ENCODE measurements at regions not wholly inside any gene's neighbourhood (a gene's known extent, or its start where the extent isn't known, plus 50 kb on each side); places are given as distances from the start of the nearest gene placed in this dataset.
A peak's percentile ranks its signal among the peaks of the same experiment; 100 is the strongest.

DNA sequence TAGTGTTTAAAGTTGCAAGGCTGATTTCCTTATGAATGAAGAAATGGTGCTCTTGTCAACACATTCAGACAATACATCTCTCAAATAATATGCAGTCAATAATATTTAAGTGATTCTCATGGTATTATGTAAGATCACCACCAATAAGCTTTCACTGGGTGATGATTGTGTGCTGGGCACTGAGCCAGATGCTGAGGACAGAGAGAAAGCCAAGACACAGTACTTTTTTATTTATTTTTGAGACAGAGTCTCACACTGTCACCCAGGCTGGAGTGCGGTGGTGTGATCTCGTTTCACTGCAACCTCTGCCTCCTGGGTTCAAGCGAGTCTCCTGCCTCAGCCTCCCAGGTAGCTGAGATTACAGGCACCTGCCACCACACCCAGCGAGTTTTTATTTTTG, 130.6 kb upstream of the LSM8 start:
- Mint-ChIP-seq H3K9me3 (ENCODE audit: unreplicated experiment) (no peaks in the 10 kb centered on the region), H3K27me3 (ENCODE audit: insufficient read depth, unreplicated experiment) (no peaks in the 10 kb centered on the region), H3K27ac (ENCODE audit: low read depth, unreplicated experiment) (no peak overlapping the region), H3K36me3 (ENCODE audit: insufficient read depth, unreplicated experiment) (no peaks in the 10 kb centered on the region), H3K4me1 (ENCODE audit: insufficient read depth, unreplicated experiment) (peaks cover 13% of the 10 kb centered on the region), H3K4me3 (ENCODE audit: unreplicated experiment) (no peak overlapping the region)
- CTCF ChIA-PET, result interaction anchor here (0.6 to 1.0 kb wide), 2 partner anchors 60 to 212 kb away, joined by 3 to 5 read pairs; no protein-coding TSS in a partner anchor
- BruUV-seq (replicated peaks), result no TSS peak
- TF ChIP-seq, protein P1, sequence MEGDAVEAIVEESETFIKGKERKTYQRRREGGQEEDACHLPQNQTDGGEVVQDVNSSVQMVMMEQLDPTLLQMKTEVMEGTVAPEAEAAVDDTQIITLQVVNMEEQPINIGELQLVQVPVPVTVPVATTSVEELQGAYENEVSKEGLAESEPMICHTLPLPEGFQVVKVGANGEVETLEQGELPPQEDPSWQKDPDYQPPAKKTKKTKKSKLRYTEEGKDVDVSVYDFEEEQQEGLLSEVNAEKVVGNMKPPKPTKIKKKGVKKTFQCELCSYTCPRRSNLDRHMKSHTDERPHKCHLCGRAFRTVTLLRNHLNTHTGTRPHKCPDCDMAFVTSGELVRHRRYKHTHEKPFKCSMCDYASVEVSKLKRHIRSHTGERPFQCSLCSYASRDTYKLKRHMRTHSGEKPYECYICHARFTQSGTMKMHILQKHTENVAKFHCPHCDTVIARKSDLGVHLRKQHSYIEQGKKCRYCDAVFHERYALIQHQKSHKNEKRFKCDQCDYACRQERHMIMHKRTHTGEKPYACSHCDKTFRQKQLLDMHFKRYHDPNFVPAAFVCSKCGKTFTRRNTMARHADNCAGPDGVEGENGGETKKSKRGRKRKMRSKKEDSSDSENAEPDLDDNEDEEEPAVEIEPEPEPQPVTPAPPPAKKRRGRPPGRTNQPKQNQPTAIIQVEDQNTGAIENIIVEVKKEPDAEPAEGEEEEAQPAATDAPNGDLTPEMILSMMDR (IDR thresholded peaks at IDR 0.05; ENCODE audit: unreplicated experiment), result no peak
- POLR2A ChIA-PET, result no interaction called here
- peak; percentile 56 for DNase-seq (ENCODE audit: unreplicated experiment)
- intact Hi-C loops (cut with micrococcal nuclease), result no loop called here

DNA sequence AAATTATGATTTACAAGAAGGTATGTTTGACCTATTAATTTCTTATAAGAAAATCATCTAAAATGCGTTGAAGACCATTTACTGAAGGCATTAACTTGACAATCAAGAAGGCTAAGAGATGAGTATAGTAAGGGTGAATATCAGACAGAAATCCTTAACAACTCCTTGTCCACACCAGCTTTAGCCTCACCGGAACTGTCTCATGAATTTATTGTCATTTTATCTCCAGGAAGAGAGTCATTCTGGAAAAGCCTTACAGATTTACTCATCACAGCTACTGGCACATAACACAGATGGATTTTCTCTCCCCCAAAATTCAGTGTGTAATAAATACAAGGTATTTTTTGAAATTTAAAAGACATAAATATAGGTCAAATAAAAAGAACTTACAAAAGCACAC, 129.4 kb upstream of the LSM8 start:
- no TSS peak for BruUV-seq (replicated peaks)
- POLR2A ChIA-PET, result no interaction called here
- H3K4me3 Mint-ChIP-seq (ENCODE audit: unreplicated experiment), result no peak overlapping the region
- H3K4me1 Mint-ChIP-seq (ENCODE audit: insufficient read depth, unreplicated experiment), result peaks cover 19% of the 10 kb centered on the region
- CTCF ChIA-PET, result no interaction called here
- H3K27me3 Mint-ChIP-seq (ENCODE audit: insufficient read depth, unreplicated experiment), result no peaks in the 10 kb centered on the region
- TF ChIP-seq, protein P1 (IDR thresholded peaks at IDR 0.05; ENCODE audit: unreplicated experiment), result no peak
- no peak overlapping the region for H3K27ac Mint-ChIP-seq (ENCODE audit: low read depth, unreplicated experiment)
- intact Hi-C loops (cut with micrococcal nuclease), result no loop called here
- no peaks in the 10 kb centered on the region for H3K9me3 Mint-ChIP-seq (ENCODE audit: unreplicated experiment)
- DNase-seq (ENCODE audit: unreplicated experiment), result no peak
- no peaks in the 10 kb centered on the region for H3K36me3 Mint-ChIP-seq (ENCODE audit: insufficient read depth, unreplicated experiment)

DNA sequence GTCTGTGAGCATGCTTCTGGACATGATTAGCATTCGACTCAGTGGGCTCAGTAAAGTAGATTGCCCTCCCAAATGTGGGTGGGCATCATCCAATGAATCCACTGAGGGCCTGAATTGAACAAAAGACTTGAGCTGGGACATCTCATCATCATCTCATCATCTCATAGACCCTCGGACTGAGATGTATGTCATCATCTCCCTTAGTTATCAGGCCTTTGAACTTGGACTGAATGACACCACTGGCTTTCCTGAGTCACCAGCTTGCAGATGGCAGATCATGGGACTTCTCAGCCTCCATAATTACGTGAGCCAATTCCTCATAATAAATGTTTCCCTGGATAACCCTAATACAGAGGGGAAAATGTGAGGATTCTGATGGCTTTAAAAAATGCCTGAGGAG, 128.3 kb upstream of the LSM8 start:
- no TSS peak for BruUV-seq (replicated peaks)
- intact Hi-C loops (cut with micrococcal nuclease), result no loop called here
- POLR2A ChIA-PET, result no interaction called here
- no peak for DNase-seq (ENCODE audit: unreplicated experiment)
- TF ChIP-seq, protein P1 (IDR thresholded peaks at IDR 0.05; ENCODE audit: unreplicated experiment), result no peak
- no peaks in the 10 kb centered on the region for H3K9me3 Mint-ChIP-seq (ENCODE audit: unreplicated experiment)
- H3K4me3 Mint-ChIP-seq (ENCODE audit: unreplicated experiment), result no peak overlapping the region
- CTCF ChIA-PET, result interaction anchor here (1.0 kb wide), 1 partner anchor 305 kb away, joined by 4 read pairs; no protein-coding TSS in a partner anchor
- no peaks in the 10 kb centered on the region for H3K36me3 Mint-ChIP-seq (ENCODE audit: insufficient read depth, unreplicated experiment)
- H3K27ac Mint-ChIP-seq (ENCODE audit: low read depth, unreplicated experiment), result no peak overlapping the region
- H3K4me1 Mint-ChIP-seq (ENCODE audit: insufficient read depth, unreplicated experiment), result peaks cover 19% of the 10 kb centered on the region
- H3K27me3 Mint-ChIP-seq (ENCODE audit: insufficient read depth, unreplicated experiment), result no peaks in the 10 kb centered on the region

DNA sequence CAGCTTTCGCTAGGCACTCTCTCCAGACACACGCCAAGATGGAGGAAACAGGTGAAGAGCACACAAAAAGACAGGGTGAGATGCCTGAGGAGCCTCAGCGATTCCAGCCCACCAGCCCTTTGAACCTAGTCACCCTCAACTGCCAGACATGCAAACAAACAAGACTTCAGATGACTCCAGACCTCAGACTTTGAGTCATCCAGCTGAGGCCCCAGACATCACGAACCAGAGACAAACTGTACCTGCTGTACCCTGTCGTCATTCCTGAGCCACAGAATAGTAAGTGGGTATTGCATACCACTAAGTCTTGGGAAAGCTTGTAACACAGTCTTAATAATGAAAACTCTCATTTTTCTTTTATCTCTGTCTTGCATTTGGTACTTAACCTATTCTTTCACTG, 126.6 kb upstream of the LSM8 start:
- ChIA-PET CTCF (interaction anchor here (0.6 to 0.7 kb wide), 2 partner anchors 42 to 47 kb away, joined by 3 read pairs; no protein-coding TSS in a partner anchor), POLR2A (interaction anchor here (0.7 to 0.8 kb wide), 2 partner anchors 17 to 20 kb away, joined by 3 read pairs; no protein-coding TSS in a partner anchor)
- BruUV-seq (replicated peaks), result no TSS peak
- TF ChIP-seq, protein P1 (IDR thresholded peaks at IDR 0.05; ENCODE audit: unreplicated experiment), result no peak
- Mint-ChIP-seq H3K4me3 (ENCODE audit: unreplicated experiment) (no peak overlapping the region), H3K4me1 (ENCODE audit: insufficient read depth, unreplicated experiment) (peaks cover 19% of the 10 kb centered on the region), H3K36me3 (ENCODE audit: insufficient read depth, unreplicated experiment) (no peaks in the 10 kb centered on the region), H3K9me3 (ENCODE audit: unreplicated experiment) (no peaks in the 10 kb centered on the region), H3K27me3 (ENCODE audit: insufficient read depth, unreplicated experiment) (no peaks in the 10 kb centered on the region), H3K27ac (ENCODE audit: low read depth, unreplicated experiment) (peak overlapping the region; percentile 33)
- peak; percentile 69 for DNase-seq (ENCODE audit: unreplicated experiment)
- intact Hi-C loops (cut with micrococcal nuclease), result no loop called here

Data from MCF 10A (cell line).